HG03460 (cell line): ENCODE measurements at regions not wholly inside any gene's neighbourhood (a gene's known extent, or its start where the extent isn't known, plus 50 kb on each side); places are given as distances from the start of the nearest gene placed in this dataset.
"Not testable (repeated sequence)": the region's sequence is repeated elsewhere in the genome, so short reads cannot be mapped to it uniquely, and the experiment has no call there.

ENCODE experiments used
- ATAC-seq: cut with Tn5 transposase; IDR thresholded peaks from one replicate; pipeline ENCODE4 v1.9.1; 2021; ENCODE audit not compliant: unreplicated experiment

DNA sequence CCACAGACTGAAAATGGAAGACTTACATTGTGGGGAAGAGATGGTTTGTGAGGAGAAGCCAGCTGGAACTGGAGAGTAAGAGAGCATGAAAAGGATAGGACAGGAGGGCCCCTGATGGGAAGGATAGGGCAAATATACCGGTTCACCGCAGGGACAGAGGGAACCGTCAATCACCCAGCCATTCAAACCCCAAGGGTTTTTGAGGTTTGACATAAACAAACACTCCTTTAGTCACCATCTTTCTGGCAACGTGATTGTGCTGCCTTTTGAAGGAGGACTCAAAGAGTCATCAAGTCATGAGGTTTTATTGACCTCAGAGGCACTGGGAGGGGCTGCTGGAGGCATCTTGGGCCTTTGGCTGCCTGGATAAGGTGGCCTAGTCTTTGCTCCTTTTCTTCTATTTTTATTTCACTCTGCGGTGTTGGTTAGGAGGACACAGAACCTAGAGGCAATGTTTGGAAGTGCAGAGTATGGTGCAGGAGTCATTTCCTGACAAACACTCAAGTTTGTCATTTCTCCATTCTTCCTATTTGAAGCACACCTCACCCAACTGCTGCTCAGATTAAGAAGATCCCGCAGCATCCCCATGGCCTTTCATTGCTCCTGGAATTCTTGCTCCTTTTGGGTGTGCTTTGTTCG lies 487.3 kb upstream of the SPRED2 start:
- no peak for ATAC-seq

DNA sequence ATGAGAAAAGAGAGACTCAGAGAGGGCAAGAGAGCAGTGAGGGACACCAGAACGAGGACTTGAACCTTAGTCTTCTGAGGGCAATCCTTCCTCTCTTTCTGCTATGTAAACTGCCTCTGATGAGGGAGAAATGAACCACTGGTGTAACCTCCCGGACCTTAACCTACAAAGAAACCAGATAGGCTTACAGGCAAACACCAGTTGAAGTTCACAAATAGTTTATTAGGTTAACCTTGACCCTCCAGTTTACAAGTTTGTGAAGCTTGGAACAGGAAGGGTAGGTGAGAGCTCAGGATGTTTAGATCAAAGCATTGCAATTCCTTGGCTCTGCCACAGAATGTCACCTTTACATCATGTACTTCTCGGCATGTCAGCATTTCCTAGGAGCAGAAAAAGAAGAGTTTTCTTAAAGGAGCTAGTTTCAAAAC lies 486.4 kb upstream of the SPRED2 start:
- no peak for ATAC-seq

DNA sequence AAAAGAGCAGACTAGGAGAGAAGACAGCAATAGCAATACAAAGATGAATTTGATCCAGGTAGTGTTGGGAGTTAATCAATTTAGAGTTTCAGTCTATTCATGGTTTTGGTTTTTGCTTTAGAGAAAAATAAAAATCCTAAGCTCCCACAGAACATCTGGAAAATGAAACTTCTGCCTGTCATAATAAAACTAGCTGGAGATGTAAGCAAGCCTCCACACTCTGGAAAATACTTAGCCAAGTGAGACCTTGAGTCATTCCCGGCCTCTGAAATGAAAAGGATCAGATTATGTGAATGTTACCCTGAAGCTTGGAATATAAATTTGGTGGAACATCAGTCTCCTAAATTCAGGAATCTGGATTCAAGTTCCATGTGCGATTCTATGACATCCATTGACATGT lies 485.6 kb upstream of the SPRED2 start:
- no peak for ATAC-seq

DNA sequence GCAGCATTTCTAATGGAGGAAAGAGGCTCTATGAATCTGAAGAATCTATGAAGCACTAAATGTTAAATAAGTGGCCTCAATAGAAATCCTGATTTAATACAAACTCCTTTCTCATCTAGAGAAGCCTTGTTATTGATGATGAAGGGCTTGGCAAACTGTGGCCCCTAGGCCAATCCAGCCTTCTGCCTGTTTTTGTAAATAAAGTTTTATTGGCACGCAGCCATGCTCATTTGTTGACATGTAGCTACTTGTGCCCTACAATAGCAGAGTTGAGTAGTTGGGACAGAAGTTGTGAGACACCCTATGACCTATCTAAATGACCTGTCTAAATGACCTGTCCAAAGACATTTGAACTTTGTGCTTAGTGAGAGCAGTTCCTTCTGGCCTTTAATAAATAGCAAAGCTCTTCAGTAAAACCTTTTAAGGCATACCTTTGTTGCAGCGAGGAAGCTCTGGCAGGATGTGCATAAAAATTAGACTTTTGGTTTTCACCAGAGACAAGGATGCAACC lies 484.4 kb upstream of the SPRED2 start:
- ATAC-seq = no peak

DNA sequence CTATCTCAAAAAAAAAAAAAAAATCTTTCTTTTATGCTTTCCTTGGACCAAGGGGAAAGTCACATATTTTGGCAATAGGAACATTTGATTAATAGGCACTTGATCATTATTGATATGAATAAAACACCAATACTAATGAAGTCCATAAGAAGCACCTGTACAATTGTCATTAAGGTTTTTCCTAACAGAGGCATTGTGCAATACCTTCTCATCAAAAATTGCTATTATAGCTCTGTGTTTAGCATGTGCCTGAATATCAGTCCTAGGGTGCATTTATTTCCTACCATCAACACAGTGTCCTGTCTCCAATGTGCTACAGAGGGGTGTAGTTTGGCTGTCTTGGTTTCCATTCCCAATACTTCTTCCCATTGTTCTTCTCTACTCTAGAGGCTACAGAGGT lies 483.8 kb upstream of the SPRED2 start:
- ATAC-seq = no peak

DNA sequence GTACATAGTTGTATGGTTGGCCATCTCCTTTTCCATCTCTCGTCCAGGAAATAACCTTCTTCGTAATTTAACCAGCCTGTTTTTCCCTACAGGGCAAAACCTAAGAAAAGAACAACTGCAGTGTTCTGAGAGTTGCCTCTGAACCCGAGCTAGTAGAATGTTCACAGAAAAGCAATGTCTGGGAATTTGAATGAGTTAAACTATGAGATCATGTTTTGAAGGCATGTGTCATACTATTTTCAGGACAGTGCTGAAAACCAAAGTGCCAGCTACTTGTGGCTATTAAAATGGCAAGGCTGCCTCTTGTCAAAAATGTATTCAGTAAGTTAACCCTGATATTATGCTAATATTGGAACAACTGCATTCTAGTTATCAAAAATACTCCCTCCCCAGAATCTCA lies 482.9 kb upstream of the SPRED2 start:
- no peak for ATAC-seq

DNA sequence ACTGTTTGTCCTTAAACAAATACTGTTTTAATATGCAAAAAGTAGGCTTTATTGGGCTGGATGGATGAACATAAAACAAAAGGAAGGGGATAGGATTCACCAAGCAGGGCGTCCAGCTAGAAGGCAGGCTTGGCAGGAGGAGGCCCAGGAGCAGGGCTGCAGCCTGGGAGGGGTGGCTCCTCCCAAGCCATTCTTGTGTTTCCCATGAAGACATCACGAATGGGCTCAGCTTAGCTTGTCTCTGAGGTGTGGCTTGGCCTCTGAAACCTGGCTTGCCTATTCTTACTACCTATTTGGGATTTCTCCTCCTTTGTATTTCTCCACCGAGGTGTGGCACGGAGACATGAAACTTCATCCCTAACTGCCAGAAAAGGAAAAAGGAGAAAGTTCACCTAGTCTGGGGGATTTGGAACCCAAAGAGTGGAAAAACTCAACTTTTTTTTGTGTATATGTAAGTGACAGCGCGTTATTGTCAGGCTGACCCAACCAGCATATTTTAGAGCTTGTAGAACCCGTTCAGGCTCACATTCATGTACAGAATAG lies 481.9 kb upstream of the SPRED2 start:
- no peak for ATAC-seq

DNA sequence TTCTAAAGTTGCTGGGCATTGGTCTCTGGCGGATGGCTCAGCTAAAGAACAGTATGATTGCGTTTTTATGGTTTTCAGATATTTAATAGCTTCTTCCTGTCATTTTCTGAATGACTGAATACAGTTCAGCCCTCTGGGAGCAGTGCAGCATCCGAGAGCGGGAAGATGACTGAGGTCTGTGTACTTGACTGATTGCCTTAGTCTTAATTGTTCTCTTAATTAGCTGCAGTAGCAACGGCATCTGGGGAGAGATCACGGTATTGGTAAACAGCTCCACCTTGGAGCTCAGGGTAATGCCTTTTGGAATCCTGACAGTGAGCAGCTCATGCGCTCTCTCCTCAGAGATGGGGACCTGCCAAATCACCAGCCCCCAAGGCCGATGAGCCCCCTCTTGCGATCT lies 481.4 kb upstream of the SPRED2 start:
- no peak for ATAC-seq

DNA sequence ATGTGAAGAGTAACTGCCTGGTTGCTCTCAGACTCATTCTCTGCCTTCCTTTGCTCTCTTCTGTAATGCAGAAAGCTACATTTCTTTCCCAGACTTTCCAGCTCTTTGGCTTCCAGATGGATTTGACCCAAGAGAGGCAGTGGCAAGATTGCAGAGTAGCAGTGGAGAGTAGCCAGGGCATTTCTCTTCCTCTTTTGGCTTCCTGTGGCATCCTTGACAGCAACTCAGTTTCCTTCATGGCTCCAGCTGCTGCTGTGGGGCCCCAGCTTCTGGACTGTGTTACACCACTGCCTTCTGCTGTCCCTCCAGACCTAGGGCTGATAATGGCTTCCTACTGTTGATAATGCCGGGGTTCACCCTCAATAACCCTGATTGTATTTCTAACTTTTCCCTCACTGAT lies 469.4 kb upstream of the SPRED2 start:
- no peak for ATAC-seq

DNA sequence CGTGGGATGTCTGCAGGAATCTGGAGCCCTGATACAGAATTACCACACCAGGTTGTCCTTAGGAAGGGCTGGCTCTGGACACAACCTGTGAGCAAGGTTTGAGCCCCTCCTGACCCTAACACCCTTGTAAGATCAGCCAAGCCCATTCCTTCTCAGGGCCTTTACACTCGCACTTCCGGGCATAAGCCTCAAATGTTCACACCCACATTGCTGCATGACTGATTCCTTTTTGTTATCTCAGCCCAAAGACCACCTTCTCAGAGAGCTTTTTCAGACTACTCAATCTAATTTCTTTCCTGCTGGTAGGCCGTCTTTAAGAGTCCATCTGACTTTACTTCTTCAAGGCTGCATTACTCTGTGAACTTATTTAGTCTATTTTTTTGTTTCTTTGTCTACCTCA lies 464.0 kb upstream of the SPRED2 start:
- ATAC-seq = no peak

DNA sequence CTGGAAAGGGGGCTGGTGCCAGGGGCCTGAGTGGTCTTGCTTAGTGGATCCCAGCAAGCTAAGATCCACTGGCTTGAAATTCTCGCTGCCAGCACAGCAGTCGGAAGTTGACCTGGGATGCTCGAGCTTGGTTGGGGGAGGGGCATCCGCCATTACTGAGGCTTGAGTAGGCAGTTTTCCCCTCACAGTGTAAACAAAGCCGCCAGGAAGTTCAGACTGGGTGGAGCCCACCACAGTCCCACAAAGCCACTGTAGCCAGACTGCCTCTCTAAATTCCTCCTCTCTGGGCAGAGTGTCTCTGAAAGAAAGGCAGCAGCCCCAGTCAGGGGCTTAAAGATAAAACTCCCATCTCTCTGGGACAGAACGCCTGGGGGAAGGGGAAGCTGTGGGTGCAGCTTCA lies 457.7 kb upstream of the SPRED2 start:
- not testable (repeated sequence) for ATAC-seq

DNA sequence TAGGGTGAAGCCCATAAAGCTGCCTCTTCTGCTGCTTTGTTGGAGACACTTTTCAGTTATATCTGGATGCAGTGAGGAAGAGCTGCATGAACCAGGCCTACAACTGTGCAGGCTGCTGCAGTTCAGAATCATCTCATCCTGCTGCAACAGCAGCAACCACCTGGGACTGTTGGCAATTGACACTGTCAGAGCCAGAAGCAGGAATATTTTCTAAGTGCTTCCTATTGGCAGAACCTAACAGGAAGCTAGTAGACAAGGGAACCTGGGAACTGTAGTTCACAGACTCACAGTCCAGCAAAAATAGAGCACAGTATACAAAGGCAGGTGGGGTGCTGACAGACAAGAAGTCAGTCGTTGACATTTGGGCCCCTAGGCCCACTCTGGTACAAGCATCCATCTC lies 452.9 kb upstream of the SPRED2 start:
- no peak for ATAC-seq

DNA sequence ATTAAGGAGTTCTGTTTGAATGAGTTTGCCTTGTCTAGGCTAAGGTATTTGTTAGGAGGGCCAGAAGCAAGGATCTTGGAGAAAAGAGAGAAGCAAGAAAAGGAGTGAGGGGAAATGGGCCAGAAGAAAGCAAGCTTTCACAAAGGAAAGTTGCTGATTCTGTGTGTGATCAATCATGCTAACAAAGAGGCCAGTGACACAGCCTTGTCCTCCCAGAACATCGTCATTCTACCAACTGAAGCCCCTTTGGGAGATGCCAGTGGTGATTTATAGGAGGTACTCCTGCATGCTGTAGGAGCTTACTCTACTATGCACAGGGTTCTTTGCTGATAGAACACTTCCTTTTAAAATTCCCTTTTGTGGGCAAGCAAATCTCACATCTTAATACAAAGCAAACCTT lies 449.2 kb upstream of the SPRED2 start:
- ATAC-seq = no peak

DNA sequence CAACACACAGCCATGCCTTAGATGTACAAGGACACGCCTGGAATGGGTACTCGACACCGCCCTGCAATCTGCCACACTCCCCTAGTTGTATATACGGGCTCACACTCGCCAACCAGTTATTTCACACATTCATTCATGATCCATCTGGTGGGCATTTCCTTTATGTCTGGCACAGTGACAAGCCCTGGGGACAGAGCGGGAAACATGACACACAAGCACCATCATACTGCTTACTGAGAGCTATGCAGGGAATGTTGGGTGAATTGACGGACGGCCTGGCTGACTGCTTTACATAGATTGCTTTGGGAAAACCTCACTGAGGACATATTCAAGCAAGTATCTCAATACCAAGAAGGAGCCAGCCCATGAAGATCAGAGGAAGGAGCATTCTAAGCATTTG lies 448.0 kb upstream of the SPRED2 start:
- ATAC-seq = no peak

DNA sequence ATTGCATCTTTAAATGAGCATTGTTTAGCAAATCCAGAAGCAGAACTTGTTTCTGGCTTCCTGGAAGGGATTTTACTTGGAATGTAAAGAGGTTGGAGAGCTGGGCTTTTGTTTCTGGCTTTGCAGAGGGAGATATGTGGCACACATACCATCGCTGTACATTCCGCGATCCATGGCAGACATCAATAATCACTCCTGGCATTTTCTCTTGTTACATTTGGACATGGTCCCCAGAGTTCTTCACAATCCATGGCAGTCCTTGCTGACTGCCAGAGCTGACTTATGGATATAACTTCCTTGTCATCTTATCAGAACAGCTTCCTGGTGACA lies 445.6 kb upstream of the SPRED2 start:
- ATAC-seq = no peak

DNA sequence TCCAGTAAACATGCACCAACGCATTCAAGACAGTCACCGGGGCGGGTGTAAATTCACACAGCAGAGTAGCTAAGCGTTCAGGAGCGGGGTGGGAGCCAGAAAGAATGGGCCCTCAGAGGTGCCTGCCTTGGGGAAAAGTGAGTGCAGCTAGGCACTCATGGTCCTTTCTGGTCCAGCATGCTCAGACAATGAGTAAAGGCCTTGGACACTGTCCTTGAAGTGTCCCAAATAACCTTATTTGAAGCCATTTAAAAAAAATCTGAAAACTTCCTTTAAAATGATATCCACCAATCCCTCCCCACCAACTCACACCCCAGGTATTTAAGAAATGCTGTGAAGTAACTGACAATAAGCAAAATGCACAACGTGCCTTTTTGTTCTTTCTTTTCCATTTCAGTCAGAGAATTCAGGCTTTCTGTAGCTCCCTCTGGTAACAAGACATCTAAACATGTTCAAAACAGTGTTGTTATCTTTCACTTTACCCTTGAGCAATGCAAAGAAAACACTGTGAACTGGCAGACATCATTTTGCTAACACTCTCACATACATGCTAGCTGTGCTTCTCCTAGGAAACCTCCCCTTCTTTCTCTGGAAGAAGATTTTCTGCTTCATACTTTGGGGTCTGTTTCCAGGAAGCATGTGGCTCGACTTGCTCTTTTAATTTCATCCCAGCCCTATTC lies 445.1 kb upstream of the SPRED2 start:
- ATAC-seq = no peak

DNA sequence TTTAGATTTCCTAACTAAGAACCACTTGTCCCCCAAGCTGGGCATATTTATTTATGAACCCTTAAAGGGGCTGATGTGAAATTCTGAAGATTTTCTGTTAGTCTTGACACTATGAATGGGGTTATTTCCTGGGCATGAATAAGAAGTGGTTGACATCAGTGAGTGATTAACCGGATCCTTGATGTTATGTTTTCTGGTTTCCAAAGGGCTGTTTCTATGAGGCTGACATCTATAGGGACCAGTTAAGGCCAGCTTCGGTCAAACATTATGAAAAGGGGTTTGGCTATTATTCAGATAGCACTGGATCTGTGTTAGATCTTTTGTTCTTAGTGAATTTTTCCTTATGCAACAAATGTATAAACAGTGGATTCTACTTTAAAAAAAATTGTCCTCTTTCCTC lies 443.7 kb upstream of the SPRED2 start:
- no peak for ATAC-seq

DNA sequence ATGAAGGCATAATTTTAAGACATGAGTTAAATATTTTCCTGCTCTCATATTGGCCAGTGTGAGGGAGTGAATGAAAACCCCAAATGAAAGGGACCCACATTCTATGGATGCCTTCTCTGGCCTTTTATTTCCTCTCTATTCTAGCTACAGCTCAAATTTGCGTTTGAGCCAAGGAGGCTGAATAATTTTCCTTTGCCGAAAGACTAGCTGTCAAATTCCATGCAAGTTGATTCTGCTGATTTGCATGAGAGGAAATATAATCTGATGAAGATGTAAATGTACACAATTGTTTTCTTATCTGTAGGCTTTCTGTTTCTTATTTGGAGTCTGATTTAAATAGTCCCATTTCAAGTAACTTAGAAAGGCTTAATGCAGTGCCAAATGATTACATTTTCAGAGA lies 438.4 kb upstream of the SPRED2 start:
- ATAC-seq = no peak

DNA sequence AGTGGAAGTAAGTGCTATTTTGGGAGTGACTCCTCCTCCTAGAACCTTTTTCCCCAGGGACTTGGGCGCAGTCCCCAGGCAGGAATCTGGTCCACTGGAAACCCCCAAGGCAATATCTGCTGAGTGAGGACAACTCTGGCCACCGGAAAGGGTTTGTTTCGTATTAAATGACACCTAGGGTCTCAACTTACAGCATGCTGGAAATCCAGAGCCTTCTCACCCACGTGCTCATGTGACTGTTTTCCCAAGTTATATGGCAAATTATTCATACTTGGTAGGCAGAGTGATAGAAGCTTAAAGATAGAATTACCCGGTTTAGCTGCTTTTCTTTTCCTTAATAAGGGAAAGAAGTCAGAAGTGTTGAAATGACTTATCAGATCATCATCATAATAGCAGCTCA lies 436.9 kb upstream of the SPRED2 start:
- no peak for ATAC-seq

DNA sequence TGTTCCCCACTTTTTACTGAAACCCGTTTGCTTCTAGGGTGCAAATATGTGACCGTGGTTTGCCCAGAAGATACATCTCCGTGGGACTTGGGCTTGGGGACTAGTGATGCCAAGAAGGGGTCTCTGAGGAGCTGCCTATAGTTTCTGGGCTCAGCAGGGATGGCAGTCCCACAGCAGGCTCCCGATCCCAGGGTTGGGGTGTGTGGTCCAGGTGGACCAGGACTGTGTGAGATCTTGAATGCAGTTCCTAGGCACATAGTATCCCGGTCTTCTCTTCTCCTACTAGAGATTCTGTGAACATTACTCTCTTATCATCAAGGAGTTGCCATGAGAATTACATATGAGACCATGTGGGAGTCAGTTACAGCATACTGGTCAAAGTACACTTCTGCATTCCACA lies 435.8 kb upstream of the SPRED2 start:
- no peak for ATAC-seq

DNA sequence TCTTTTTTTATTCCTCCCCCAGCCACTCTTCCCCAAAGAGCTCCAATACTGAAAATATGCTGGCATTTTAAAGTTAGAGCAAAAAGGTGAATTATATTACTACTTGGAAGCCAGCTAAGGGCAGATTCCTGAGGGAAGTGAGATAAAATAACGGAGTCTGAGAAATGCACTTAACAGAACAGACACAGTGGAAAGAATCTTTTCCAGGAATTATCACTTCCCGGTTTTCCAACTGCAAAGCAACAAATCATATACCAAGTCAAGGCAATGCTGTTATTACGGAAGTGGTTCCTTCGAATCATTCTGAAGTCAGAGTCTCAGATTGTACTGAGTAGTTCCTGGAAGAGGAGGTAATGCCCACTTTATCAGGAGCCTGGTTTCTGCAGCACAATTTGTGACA lies 435.0 kb upstream of the SPRED2 start:
- no peak for ATAC-seq

DNA sequence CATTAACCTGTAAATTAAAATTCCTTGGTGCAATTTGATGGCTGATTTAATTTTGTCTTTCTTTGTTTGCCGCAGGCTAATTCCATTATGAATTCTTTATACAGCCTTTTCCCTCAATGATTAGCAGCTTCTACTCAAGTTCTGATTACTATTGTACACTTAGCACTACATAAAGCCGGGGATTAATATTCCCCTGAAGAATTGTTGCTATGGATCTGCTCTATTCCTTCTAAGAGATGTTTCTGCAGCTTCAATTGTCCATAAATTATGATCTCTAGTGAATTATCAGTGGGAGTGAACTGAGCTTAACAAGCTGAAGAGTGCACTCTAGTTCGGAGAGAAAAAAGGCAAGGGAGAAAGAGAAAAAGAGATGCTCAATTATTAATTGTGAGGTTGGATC lies 433.7 kb upstream of the SPRED2 start:
- no peak for ATAC-seq

DNA sequence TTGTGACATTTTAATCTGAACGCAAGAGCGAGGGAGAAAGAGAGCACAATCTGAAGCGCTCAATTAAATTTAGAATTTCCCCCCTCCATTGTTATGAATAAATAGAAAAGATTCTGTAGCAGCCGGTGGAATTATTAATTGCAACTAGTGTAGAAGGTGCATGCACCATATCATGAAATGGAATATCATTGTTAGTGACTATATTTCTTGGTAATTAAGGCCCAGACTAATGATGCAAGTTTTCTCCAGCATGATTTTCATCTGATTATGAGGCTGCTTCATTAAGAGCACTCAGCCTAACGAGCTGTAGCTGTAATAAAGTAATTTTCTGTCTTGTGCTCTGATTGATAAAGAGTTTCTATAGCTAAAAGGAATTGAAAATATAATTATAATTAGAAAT lies 432.2 kb upstream of the SPRED2 start:
- ATAC-seq = no peak
